Kidney (tissue), 13 donors: ENCODE measurements at regions not wholly inside any gene's neighbourhood (a gene's known extent, or its start where the extent isn't known, plus 50 kb on each side); places are given as distances from the start of the nearest gene placed in this dataset.

Source experiments
- DNase-seq, 5 donors: peaks; one replicate each; pipeline ENCODE4 v3.0.0-alpha.2; 2013 to 2020
- FAIRE-seq: peaks from 2 replicates; lab custom pipeline; 2012; peaks lifted over from hg19 to GRCh38; lab: Jason Lieb, UNC
- H3K27ac ChIP-seq, 2 donors: one replicate each; pipeline ENCODE4 v1.7.0; 2013; ENCODE audit warnings: low read depth in 2 of 2, low read length in 2 of 2, inconsistent platforms in 1 of 2
- H3K27me3 ChIP-seq: one replicate; pipeline ENCODE4 v1.7.1; 2013; ENCODE audit warnings: low read length, inconsistent platforms; ENCODE audit not compliant: control insufficient read depth, insufficient read depth
- H3K36me3 ChIP-seq, 3 donors: one replicate each; pipeline versions ENCODE4 v1.7.0 to v1.7.1; 2013; ENCODE audit warnings: low read length in 3 of 3, control low read depth in 1 of 3, inconsistent platforms in 1 of 3; ENCODE audit not compliant: insufficient read depth in 3 of 3, control insufficient read depth in 2 of 3
- H3K4me1 ChIP-seq, 3 donors: one replicate each; pipeline versions ENCODE4 v1.7.0 to v1.7.1; 2013; ENCODE audit warnings: low read length in 3 of 3, inconsistent platforms in 1 of 3, low read depth in 1 of 3; ENCODE audit not compliant: control insufficient read depth in 2 of 3, insufficient read depth in 2 of 3
- H3K4me3 ChIP-seq, 3 donors: one replicate each; pipeline versions ENCODE4 v1.7.0 to v1.8.1; 2013; ENCODE audit warnings: low read length in 3 of 3, control low read depth in 1 of 3, inconsistent platforms in 1 of 3
- H3K9ac ChIP-seq, 3 donors: one replicate each; pipeline versions ENCODE4 v1.7.0 to v1.7.1; 2013; ENCODE audit warnings: low read length in 3 of 3, control low read depth in 1 of 3, inconsistent platforms in 1 of 3
- H3K9me3 ChIP-seq, 3 donors: one replicate each; pipeline versions ENCODE4 v1.7.0 to v1.7.1; 2013; ENCODE audit warnings: low read length in 3 of 3, control low read depth in 1 of 3, inconsistent platforms in 1 of 3; ENCODE audit not compliant: control insufficient read depth in 2 of 3, insufficient read depth in 1 of 3
- CTCF ChIP-seq: IDR thresholded peaks from 3 replicates; pipeline ENCODE4 v1.5.1; 2012; ENCODE audit warnings: mild to moderate bottlenecking, moderate library complexity, borderline replicate concordance; ENCODE audit not compliant: insufficient read depth; ENCODE audit errors: extremely low read depth
- intact Hi-C: fragments of 100-400 bp; cut with DNase I; formaldehyde crosslinking; loops from one replicate; pipeline ENCODE4 v1.11.1; 2022
- donor health status: control.
- donor health status: control.
- donor health status: control.
- donor health status: control.
- donor health status: control.
- donor health status: DM: yes; HTN: yes; CAD: no.
- donor health status: Normal renal cell carcinoma (clear cell type).

- Histone ChIP-seq H3K4me3 (peak overlapping the region; percentile 12 to 73 (median 53)), H3K36me3 (peaks cover 0 to 6% (median 0%) of the 10 kb centered on the region in 3 donors), H3K27me3 (no peaks in the 10 kb centered on the region), H3K9me3 (no peaks in the 10 kb centered on the region), H3K4me1 (peaks cover 0 to 8% (median 0%) of the 10 kb centered on the region in 3 donors), H3K27ac (peak overlapping the region; percentile 94 to 95), H3K9ac (peak overlapping the region in 2 of 3 donors; percentile 85 to 89)
- DNase-seq (peak; percentile 24 to 95 (median 62)), FAIRE-seq (no peak)
- TF ChIP-seq CTCF, result no peak
- intact Hi-C loops, result no loop called here
These were observed 54.2 kb upstream of the HLA-A start for GRCh38 chr6:29887819-29888776.
